ENCODE measurements at regions not wholly inside any gene's neighbourhood (a gene's known extent, or its start where the extent isn't known, plus 50 kb on each side); places are given as distances from the start of the nearest gene placed in this dataset.

DNA sequence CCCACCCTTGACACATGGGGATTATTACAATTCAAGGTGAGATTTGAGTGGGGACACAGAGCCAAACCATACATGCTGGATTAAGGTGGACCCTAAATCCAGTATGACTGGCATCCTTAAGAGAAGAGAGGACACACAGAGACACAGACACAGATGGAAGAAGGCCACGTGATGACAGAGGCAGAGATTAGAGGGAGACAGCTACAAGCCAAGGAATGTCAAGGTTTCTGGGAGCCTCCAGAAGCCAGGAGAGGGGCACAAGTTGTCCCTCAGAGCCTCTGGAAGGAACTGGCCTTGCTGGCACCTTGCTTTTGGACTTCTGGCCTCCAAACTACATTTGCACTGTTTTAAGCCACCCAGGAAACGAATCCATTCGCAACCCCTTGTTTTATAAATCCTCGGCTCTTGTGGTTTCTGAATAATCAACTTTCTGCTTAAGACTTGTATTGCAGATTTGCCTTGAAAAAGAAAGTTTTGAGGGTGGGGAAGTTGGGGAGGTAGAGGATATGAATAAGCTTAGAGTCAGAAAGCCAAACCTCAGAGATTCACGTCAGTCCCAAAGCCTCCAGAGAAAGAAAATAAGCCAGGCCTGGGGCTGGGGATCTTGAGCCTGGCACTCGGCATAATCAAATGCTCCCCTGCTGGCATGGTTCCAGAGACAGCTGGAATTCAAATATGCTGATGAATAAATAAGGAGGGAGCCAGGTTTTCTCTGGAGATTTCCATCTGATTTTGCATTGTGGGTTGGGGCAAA, 224.2 kb upstream of the PWP1 start:
- TF ChIP-seq, protein P1, sequence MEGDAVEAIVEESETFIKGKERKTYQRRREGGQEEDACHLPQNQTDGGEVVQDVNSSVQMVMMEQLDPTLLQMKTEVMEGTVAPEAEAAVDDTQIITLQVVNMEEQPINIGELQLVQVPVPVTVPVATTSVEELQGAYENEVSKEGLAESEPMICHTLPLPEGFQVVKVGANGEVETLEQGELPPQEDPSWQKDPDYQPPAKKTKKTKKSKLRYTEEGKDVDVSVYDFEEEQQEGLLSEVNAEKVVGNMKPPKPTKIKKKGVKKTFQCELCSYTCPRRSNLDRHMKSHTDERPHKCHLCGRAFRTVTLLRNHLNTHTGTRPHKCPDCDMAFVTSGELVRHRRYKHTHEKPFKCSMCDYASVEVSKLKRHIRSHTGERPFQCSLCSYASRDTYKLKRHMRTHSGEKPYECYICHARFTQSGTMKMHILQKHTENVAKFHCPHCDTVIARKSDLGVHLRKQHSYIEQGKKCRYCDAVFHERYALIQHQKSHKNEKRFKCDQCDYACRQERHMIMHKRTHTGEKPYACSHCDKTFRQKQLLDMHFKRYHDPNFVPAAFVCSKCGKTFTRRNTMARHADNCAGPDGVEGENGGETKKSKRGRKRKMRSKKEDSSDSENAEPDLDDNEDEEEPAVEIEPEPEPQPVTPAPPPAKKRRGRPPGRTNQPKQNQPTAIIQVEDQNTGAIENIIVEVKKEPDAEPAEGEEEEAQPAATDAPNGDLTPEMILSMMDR (conservative IDR thresholded peaks at IDR 0.05), result no peak
- TF ChIP-seq ZFX (IDR thresholded peaks at IDR 0.05), result no peak
